PC-9 (cell line): ENCODE measurements at regions not wholly inside any gene's neighbourhood (a gene's known extent, or its start where the extent isn't known, plus 50 kb on each side); places are given as distances from the start of the nearest gene placed in this dataset.

Experiments used
- EZH2 ChIP-seq: fragments of 200-600 bp; sonication (generic); IDR thresholded peaks from 2 replicates; pipeline ENCODE4 v1.8.0; 2017; ENCODE audit warnings: antibody characterized with exemption, low read depth
- TF ChIP-seq, protein P1 (sequence below): fragments of 200-600 bp; sonication (generic); conservative IDR thresholded peaks from 2 replicates; pipeline ENCODE4 v1.6.1; 2017; ENCODE audit warnings: mixed run types, antibody characterized with exemption, mild to moderate bottlenecking, moderate library complexity

DNA sequence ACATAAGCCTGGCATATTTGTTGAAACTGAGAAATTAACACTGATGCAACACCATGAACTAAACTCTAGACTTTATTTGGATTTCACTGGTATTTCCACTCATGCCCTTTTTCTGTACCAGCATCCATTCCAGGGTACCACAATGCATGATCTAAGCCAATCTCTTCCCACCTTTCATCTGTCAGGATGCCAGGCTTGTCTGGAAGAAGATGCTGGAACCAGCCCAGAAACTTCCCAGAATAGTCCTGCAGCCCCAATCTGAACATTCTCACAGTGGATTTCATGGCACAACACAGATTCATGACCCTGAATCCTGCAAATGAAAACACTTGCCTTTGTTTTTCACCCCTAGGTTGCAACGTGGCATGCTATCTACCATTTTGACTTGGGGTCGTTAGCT lies 189.3 kb upstream of the LHX5 start:
- TF ChIP-seq, protein P1, sequence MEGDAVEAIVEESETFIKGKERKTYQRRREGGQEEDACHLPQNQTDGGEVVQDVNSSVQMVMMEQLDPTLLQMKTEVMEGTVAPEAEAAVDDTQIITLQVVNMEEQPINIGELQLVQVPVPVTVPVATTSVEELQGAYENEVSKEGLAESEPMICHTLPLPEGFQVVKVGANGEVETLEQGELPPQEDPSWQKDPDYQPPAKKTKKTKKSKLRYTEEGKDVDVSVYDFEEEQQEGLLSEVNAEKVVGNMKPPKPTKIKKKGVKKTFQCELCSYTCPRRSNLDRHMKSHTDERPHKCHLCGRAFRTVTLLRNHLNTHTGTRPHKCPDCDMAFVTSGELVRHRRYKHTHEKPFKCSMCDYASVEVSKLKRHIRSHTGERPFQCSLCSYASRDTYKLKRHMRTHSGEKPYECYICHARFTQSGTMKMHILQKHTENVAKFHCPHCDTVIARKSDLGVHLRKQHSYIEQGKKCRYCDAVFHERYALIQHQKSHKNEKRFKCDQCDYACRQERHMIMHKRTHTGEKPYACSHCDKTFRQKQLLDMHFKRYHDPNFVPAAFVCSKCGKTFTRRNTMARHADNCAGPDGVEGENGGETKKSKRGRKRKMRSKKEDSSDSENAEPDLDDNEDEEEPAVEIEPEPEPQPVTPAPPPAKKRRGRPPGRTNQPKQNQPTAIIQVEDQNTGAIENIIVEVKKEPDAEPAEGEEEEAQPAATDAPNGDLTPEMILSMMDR, result no peak
- no peak for TF ChIP-seq EZH2
